ENCODE measurements at regions not wholly inside any gene's neighbourhood (a gene's known extent, or its start where the extent isn't known, plus 50 kb on each side); places are given as distances from the start of the nearest gene placed in this dataset.

GRCh38 chr2:226631187-226631586, 168.4 kb downstream of the IRS1 start:
- DNase-seq (ENCODE audit: low read depth): no peak
- no peak for TF ChIP-seq CTCF (conservative IDR thresholded peaks at IDR 0.05; ENCODE audit: control insufficient read depth, insufficient read depth, low read depth, low read length)
- H3K4me3 ChIP-seq (ENCODE audit: control insufficient read depth, low read depth, low read length): no peak overlapping the region

- DNase-seq (ENCODE audit: low read depth): no peak
- no peak for TF ChIP-seq CTCF (conservative IDR thresholded peaks at IDR 0.05; ENCODE audit: control insufficient read depth, insufficient read depth, low read depth, low read length)
- no peak overlapping the region for H3K4me3 ChIP-seq (ENCODE audit: control insufficient read depth, low read depth, low read length)
These were observed 173.7 kb downstream of the IRS1 start for GRCh38 chr2:226625946-226626345.

- no peak for DNase-seq (ENCODE audit: low read depth)
- TF ChIP-seq CTCF (conservative IDR thresholded peaks at IDR 0.05; ENCODE audit: control insufficient read depth, insufficient read depth, low read depth, low read length): no peak
- no peak overlapping the region for H3K4me3 ChIP-seq (ENCODE audit: control insufficient read depth, low read depth, low read length)
These were observed 175.8 kb downstream of the IRS1 start for GRCh38 chr2:226623587-226624368.

GRCh38 chr2:226622484-226622883, 177.1 kb downstream of the IRS1 start:
- TF ChIP-seq CTCF (conservative IDR thresholded peaks at IDR 0.05; ENCODE audit: control insufficient read depth, insufficient read depth, low read depth, low read length): peak; percentile 31
- no peak overlapping the region for H3K4me3 ChIP-seq (ENCODE audit: control insufficient read depth, low read depth, low read length)
- DNase-seq (ENCODE audit: low read depth): no peak

GRCh38 chr2:226620176-226620575, 179.4 kb downstream of the IRS1 start:
- DNase-seq (ENCODE audit: low read depth): no peak
- H3K4me3 ChIP-seq (ENCODE audit: control insufficient read depth, low read depth, low read length): no peak overlapping the region
- no peak for TF ChIP-seq CTCF (conservative IDR thresholded peaks at IDR 0.05; ENCODE audit: control insufficient read depth, insufficient read depth, low read depth, low read length)

GRCh38 chr2:226619707-226620106, 179.9 kb downstream of the IRS1 start:
- no peak for TF ChIP-seq CTCF (conservative IDR thresholded peaks at IDR 0.05; ENCODE audit: control insufficient read depth, insufficient read depth, low read depth, low read length)
- no peak overlapping the region for H3K4me3 ChIP-seq (ENCODE audit: control insufficient read depth, low read depth, low read length)
- DNase-seq (ENCODE audit: low read depth): no peak
